ENCODE measurements at regions not wholly inside any gene's neighbourhood (a gene's known extent, or its start where the extent isn't known, plus 50 kb on each side); places are given as distances from the start of the nearest gene placed in this dataset.
"Not testable (repeated sequence)": the region's sequence is repeated elsewhere in the genome, so short reads cannot be mapped to it uniquely, and the experiment has no call there.

GRCh38 chr19:28655054-28655453 lies 557.9 kb downstream of the UQCRFS1 start:
- no peak for DNase-seq

GRCh38 chr19:28652765-28653164 lies 560.2 kb downstream of the UQCRFS1 start:
- DNase-seq, result no peak

- DNase-seq, result no peak
Measured at GRCh38 chr19:28646629-28647028, 566.3 kb downstream of the UQCRFS1 start.

- no peak for DNase-seq
Measured at GRCh38 chr19:28644169-28644775, 568.7 kb downstream of the UQCRFS1 start.

GRCh38 chr19:28642787-28643683 lies 569.9 kb downstream of the UQCRFS1 start:
- no peak for DNase-seq

- no peak for DNase-seq
Measured at GRCh38 chr19:28641395-28641794, 571.6 kb downstream of the UQCRFS1 start.

GRCh38 chr19:28640506-28640905 lies 572.4 kb downstream of the UQCRFS1 start:
- DNase-seq, result no peak

- DNase-seq, result no peak
Measured at GRCh38 chr19:28638445-28638844, 574.5 kb downstream of the UQCRFS1 start.

- DNase-seq, result no peak
Measured at GRCh38 chr19:28636706-28637105, 576.2 kb downstream of the UQCRFS1 start.

- no peak for DNase-seq
Measured at GRCh38 chr19:28636016-28636629, 576.8 kb downstream of the UQCRFS1 start.

- DNase-seq, result no peak
Measured at GRCh38 chr19:28634837-28635236, 578.1 kb downstream of the UQCRFS1 start.

GRCh38 chr19:28634019-28634328 lies 579.0 kb downstream of the UQCRFS1 start:
- no peak for DNase-seq

GRCh38 chr19:28633319-28634018 lies 579.5 kb downstream of the UQCRFS1 start:
- peak; percentile 50 for DNase-seq

- DNase-seq, result no peak
Measured at GRCh38 chr19:28632371-28633080, 580.4 kb downstream of the UQCRFS1 start.

- no peak for DNase-seq
Measured at GRCh38 chr19:28631961-28632360, 581.0 kb downstream of the UQCRFS1 start.

GRCh38 chr19:28627669-28628068 lies 585.3 kb downstream of the UQCRFS1 start:
- DNase-seq, result no peak

GRCh38 chr19:28626407-28626806 lies 586.5 kb downstream of the UQCRFS1 start:
- not testable (repeated sequence) for DNase-seq

GRCh38 chr19:28619816-28620429 lies 593.0 kb downstream of the UQCRFS1 start:
- no peak for DNase-seq

GRCh38 chr19:28618504-28618903 lies 594.4 kb downstream of the UQCRFS1 start:
- no peak for DNase-seq

GRCh38 chr19:28615966-28616365 lies 597.0 kb downstream of the UQCRFS1 start:
- no peak for DNase-seq

- DNase-seq, result no peak
Measured at GRCh38 chr19:28615546-28615916, 597.4 kb downstream of the UQCRFS1 start.
